ENCODE measurements at regions not wholly inside any gene's neighbourhood (a gene's known extent, or its start where the extent isn't known, plus 50 kb on each side); places are given as distances from the start of the nearest gene placed in this dataset.

DNA sequence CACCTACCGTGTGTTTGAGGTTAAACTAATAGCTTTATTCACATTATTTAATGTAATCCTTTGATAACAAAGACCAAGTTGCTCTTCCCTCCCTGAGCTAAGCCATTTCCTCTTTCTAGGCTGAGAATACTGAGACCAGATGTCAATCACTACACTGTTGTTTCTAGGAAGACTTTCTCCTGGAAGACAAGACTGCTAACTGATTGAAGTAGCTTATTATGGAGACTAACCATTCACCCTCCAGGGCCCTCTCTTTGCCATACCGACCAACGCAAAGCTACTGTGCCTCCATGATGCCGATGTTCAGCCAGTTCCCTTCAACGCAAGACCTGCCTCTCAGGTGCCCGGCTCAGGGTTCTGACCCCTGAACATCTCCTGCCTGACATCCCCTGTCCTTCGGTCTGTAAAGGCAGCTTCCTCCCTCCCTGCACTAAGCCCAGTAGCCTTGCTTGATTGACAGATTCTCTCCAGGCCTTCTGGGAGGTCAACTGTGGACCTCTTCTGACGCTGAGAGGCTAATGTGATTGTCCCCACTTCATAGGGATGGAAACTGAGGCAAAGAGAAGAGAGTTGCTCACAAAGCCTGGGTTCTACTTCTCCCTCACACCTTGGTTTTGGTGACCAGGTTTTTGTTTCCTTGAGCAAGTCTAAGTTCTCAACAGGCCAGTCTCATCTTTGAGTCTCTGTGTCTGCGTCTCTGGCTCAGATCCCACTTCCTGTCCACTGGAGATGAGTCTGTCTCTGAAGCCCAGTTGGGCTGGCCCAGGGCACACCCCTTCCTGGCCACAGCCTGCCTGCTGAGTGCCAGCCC lies 259.7 kb upstream of the IRX2 start:
- TF ChIP-seq EZH2 (IDR thresholded peaks at IDR 0.05; ENCODE audit: borderline replicate concordance, insufficient read depth, low read depth, low read length, poor library complexity, severe bottlenecking) (no peak), CTCF (IDR thresholded peaks at IDR 0.05) (no peak)
